ENCODE measurements at regions not wholly inside any gene's neighbourhood (a gene's known extent, or its start where the extent isn't known, plus 50 kb on each side); places are given as distances from the start of the nearest gene placed in this dataset.
A peak's percentile ranks its signal among the peaks of the same experiment; 100 is the strongest.
"Not testable (repeated sequence)": the region's sequence is repeated elsewhere in the genome, so short reads cannot be mapped to it uniquely, and the experiment has no call there.

DNA sequence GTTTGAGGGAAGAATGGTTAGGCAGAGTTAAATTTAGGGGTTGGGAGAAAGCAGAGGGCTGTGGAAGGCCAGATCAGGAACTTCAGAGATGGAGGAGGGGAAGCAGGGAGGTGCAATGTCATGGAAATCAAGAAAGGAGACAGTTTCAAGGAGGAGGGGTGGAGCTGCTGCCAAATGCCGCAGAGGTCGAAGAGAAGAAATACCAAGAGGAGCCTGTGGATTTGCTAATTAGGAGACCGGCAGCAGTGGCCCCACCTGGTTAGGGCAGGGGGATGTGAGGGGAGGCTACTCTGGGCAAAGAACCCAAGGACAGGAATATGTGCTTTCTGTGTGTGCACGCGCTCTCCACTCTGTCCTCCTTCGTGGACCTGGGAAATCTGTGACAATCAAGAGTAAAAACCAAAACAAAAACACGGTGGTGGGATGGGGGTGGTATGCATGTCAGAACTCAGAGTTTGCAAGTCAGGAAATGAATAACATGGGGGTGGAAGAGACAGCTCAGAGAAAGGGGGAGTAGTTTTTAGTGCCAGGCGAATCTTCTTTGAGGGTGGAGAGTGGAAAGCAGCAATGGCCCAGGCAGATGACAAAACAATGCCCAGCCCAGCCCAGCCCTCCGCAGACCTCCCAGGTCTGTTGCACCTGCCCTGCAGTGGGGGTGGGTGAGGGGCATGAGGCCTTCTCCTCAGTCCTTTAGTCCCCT, 102.9 kb upstream of the PAX2 start:
- no peak for DNase-seq (ENCODE audit: low read depth)

DNA sequence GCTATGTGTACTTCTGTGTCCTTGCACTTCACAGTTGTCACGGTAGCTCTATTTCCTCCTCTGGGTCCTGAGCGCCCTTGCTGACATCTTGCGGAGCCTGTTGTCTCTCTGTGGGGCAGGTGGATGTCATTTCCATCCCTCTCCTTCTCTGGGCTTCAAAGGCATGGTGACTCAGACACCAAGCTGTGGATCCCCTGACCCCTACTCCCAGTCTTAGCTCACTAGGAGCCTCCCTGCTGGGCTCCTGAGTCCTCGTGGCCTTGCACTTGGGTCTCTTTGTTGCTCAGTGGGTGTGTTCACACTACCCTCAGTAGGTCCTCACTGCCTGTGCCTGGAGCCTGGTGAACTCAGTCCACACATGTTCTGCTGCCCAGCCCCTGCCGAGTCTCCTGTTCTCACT, 100.3 kb upstream of the PAX2 start:
- DNase-seq (ENCODE audit: low read depth): no peak

DNA sequence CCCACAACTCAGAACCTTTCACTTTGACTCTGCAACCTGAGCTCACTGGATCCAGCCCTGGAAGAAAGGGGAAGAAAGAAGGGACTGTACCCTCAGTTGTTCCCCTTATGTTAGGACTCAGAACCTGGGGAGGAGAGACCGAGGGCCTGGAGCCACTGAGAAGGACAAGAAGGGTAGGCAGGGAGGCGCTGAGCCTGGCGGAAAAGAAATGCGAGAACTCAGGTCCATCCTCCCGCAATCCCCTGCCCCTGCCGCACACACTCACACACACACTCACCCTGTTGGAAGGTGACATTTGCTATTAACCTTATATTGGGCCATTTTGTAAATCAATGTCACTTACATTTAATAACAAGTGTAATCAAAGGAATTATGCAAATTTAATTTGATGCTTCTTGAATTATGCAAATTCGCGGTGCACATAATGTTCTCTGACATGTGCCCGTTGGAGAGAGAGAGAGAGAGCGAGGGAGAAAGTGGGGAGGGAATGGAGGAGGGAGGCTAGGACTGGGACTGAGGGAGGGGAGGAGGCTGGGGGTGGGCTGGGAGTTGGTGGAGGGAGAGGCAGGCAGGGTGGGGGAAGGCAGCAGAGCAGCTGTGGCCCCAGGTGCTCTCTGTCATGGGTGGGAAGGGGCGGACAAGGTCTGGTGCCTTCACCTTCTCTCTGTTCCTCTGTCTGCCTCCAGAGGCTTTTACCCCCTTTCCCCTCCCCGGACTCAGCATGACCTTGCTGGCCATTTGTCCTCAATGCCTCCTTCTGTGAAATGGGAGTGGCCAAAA, 99.6 kb upstream of the PAX2 start:
- no peak for DNase-seq (ENCODE audit: low read depth)

DNA sequence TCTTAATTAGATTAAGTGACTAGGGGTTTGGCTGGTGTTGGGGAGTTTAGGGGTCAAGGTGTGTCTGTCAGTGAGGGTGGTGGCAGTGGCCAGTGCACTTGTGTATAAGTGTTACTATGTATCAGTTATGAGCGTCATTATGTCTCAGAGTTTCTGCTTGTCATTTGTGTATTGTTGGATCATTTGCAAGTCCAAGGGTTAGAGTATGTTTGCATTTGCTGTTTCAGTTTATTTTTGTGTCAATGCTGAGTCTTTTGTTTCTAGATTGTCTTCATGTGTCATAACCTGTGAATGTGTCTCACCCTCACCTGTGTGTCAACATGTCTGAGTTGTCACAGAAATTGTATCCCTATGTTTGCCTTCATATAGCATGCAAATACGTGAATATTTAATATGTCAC, 97.5 kb upstream of the PAX2 start:
- DNase-seq (ENCODE audit: low read depth): no peak

DNA sequence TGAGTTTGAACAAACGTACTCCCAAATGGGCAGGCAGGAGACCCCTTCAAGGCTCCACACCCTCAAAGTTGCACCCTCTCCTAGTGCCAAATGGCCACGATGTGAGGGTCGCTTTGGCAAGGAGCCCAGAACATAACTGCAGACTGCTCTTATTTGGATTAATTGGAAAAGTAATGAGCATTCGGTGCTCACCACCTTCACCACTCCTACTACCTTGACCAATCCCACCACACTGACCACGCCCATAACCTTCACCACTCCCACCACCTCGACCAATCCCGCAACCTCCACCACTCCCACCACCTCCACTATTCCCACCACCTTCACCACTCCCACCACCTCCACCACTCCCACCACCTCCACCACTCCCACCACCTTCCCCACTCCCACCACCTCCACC, 94.7 kb upstream of the PAX2 start:
- DNase-seq (ENCODE audit: low read depth): no peak

DNA sequence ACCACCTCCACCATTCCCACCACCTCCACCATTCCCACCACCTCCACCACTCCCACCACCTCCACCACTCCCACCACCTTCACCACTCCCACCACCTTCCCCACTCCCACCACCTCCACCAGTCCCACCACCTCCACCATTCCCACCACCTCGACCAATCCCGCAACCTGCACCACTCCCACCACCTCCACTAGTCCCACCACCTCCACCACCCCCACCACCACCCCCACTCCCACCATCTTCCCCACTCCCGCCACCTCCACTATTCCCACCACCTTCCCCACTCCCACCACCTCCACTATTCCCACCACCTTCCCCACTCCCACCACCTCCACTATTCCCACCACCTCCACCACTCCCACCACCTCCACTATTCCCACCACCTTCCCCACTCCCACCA, 94.3 kb upstream of the PAX2 start:
- not testable (repeated sequence) for DNase-seq (ENCODE audit: low read depth)

DNA sequence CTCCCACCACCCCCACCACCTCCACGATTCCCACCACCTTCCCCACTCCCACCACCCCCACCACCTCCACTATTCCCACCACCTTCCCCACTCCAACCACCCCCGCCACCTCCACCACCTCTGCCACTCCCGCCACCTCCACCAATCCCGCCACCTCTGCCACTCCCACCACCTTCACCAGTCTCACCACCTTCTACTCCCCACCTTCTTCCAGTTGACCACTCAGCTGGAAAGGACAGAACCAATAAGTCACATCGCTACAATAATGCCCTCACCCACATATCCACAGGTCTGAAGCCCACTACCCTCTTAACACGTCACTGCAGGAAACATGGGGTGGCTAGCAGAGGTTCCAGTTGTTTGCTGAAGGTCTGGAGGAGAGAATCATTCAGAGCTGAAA, 93.5 kb upstream of the PAX2 start:
- DNase-seq (ENCODE audit: low read depth): no peak

DNA sequence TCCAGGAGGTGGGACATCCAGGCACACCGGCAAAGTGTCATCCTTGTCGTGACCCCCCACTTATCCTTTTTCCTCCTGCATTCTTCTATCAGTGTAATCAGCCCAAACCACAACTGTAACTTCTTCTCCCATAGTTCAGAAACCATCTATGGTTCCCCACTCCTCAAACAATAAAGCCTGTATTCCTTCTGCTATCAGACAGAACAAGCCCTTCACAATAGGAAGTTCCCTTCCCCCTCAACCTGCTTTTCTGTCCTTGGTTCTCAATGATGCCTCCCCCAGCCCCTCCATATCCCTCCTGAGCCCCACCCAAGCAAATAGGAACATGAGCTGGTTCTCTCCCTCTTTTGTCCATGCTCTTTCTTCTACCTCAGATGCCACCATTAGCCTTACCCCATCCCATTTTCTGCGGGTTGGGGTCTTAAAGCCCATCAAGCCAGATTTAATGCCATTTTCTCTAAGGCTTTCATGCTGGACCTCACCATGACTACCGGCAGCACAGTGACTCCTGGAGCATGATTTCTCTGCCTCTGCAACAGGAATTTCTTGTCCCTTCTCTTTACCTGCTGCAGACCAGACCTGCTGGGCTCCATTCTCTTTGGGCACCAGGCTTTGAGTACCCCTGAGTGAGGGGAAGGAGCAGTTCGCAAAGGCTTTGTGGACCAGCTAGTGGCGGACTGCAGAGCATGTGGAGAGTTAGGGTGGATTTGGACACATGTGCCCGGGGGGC, 92.8 kb upstream of the PAX2 start:
- DNase-seq (ENCODE audit: low read depth): no peak

DNA sequence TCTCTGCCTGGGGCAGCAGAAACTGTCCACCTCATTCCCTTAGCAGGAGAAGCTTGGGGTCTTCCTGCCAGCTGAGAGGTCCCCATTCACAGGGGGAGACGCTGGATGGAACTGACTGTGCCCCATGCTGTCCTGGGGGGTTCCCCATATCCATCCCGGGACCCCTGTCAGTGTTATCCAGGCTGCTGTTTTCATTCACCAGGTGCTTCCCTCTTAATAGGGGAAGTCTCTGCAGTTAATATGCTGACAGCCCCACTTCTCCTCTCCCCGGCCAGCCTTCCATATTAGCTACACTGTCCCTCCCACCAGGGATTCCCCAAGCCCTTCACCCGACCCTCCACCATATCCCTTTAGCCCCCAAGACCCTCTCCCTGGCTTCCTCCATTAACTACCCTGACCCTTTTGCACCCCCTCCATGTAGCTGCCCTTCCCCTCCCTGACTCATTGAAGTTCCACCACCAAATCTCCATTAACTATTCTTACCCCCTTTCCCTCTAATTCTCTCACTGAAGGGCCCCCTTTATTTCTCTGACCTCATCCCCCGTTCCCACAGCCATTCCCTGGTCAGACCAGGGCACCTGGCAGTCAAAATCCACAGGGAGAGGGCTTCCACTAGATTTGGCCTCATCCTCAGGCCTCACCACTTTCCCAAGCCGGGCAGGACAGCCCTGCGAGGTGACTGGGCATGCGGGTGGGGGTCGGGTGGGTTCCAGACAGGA, 92.0 kb upstream of the PAX2 start:
- DNase-seq (ENCODE audit: low read depth): no peak

DNA sequence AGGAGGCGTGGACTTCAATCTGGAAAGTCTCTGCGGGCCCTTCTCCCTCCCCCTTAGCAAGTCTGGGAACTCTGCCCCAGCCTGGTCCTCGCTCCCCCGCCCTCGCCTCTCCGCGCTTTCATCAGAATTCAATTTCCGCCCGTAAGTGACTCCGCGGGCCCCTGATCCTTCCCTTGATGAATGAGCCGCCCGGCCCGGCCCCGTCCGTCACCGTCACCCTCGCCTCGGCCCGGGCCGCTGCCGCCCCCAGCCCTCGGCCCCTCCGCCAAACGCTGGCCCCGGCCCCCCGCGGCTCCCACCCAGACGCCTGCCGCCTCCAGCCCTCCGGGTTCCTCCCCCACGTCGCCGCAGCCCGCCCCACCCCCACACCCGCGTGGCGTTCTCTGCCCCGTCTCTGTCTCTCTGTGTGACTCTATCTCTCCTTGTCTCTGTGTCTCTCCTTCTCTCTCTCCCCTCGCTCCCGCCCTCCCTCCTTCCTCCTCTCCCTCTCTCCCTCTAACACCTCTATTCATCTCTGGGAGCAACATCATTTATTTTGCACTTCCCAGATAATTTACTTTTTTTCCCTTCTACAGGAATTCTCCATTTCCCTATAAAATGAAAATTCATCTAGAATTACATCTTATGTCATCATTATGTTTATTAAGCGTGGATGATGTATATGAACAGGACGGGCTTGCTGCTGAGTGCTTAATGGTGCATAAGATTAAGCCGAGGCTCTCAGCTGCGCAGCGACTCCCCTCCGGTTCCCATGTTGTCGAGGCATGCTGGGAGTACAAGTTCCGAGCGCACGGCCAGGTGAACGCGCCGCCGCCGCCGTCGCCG, 91.2 kb upstream of the PAX2 start:
- peak; percentile 22 for DNase-seq (ENCODE audit: low read depth)

DNA sequence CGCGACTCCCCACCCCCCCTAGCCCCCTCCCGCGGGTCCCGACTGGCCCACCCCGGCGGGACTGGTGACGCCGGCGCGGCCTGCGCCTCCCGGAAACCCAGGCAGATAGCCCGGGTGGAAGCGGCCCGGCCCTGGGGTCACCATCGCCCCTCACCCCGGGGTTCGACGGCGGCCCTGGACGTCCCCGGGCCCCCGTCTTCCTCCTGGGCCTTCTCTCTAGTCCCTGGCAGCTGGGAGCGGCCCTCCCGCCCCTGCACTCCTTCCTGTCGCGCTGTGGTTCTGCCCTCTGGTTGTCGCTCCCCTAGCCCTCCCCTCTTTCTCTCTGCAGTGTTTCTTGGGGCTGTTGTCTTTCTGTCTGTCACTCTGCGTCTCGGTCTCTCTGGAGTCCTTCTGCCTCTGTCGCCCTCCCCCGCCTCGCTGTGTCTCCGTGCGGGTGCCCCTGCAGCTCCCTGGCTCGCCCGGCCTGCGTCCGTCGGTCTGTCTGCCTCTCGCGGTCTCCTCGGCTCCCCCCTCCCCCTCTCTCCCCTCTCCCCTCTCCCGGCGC, 90.5 kb upstream of the PAX2 start:
- no peak for DNase-seq (ENCODE audit: low read depth)

DNA sequence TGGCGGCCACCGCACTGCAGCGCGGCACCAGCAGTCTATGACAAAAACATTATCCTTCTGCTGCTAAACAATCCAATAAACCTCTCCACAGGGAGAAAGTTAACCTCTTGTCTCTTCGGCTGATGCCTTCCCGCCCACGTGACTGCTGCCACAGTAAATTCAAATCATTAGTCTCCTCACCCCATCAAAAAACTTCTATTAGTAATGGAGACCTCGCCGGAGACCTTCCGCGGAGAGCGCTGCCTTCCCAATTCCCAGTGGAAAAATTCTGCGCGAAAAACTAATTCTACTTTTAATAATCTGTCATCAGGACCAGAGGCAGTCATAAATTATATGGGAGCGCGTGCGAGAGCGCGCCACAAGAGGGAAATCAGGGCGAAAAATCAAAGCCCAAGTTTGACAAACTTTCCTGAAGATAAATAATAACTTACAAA, 90.0 kb upstream of the PAX2 start:
- DNase-seq (ENCODE audit: low read depth): no peak

DNA sequence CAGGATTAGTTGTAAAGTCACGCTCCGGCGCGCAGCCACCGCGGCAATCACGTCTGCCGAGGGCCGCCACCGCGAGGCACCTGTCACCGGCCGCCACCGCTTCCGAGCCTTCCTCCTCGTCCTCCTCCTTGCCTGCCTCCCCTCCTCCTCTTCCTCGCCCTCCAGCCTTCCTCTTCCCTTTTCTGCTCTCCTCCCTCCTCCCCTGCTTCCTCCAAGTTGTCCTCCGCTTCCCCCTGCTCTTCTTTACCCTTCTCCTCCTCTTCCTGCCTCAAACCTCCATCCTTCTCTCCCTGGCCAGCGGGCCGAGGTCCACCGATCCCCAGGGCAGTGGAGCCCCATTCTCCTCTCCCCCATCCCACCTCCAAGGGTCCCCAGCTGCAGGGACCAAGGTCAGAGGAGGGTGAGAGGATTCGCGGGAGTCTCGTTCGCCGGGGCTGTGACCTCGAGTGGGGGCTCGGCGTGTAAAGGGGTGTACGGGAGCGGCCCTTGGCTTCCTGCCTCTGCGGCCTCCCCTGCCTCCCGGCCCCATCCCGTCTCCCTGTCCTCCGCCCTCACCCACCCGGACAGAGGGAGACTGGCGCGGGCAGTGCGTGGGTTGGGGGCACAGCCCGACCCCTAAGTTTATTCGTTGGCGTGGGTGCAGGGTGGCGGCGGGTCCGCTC, 89.5 kb upstream of the PAX2 start:
- no peak for DNase-seq (ENCODE audit: low read depth)

DNA sequence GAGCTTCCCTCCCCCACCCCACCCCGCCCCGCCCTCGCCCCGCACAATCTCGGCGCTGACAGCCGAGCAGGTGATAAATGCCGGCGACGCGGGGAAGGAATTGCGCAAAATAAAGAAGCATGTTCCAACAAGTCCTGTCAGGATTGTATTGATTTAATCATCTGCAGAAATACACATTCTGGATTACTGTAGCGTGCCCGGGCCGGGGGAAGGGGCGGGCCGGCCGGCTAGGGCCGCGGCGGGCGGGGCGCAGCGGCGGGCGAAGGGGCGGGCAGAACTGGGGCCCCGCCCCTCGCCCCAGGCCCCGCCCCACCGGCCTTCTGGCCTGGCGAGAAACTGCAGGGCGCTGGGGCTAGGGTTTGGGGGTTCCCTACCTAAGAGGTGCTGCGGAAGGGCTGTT, 88.9 kb upstream of the PAX2 start:
- DNase-seq (ENCODE audit: low read depth): no peak

DNA sequence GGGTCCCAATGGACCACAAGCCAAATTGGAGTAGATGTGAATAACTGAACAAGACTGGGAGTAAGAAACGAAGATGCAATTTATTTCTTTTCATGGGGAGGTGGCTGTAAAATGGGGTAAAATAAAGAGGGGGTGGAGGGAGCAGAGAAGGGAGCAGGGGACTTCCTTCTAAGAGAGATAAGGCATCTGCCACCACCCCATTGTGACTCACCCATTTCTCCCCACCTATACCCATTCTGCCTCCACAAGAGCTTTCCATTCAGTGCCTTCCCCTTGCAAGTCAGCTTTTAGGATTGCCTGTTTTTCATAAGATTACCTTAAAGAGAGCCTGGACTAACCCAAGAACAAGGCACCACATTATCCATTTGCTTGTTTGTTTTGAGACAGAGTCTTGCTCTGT, 87.1 kb upstream of the PAX2 start:
- DNase-seq (ENCODE audit: low read depth): no peak

DNA sequence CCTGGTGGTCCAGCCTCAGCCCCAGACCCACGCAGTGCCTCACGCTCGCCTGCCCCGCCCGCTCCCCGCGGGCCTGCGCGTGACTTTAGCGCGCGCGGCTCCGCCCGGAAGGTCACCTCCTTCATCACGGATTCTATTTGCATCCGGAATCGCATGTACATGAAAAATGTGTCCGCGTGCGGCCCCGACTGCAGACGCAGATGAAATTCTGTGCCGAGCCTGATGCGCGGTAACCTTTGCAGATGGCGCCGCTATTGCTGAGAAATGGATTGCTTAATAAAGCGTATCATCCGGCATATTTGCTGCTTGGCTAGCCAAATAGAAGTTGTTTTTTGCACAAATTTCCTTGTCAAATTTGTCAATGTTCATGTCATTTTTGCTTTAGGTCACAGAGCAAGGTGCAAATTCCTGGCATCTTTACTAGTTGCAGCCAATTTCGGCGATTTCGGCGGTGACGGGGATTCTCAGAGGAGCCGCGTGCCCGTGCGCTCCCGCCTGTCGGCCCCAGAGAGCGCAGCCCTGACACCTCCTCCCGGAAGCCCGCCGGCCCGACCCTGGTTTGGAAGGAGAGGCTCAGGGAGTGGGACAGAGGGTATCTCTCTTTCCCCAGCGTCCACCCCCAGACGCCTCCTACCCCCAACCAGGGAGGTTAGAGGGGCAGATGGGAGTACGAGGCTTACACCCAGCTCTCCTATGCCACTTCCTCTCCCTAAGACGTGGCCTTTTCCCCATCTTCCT, 85.9 kb upstream of the PAX2 start:
- no peak for DNase-seq (ENCODE audit: low read depth)

DNA sequence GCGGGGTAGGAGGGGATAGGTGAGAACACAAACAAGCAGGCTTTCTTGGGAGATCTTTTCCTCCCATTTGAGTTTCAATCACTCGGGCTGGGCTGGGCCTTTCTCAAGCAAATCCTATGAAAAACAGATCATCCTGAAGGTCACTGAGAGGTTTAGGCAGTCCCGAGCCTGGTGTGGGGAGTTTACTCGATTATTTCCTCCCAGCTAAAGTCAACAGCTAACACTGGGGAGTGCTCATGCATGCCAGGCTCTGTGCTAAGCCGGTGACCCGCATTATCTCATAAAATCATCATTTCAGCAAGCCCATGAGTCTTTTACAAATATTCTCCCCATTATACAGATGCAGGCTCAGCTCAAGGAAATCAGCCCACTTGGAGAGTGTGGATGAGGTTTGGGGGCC, 85.0 kb upstream of the PAX2 start:
- no peak for DNase-seq (ENCODE audit: low read depth)

DNA sequence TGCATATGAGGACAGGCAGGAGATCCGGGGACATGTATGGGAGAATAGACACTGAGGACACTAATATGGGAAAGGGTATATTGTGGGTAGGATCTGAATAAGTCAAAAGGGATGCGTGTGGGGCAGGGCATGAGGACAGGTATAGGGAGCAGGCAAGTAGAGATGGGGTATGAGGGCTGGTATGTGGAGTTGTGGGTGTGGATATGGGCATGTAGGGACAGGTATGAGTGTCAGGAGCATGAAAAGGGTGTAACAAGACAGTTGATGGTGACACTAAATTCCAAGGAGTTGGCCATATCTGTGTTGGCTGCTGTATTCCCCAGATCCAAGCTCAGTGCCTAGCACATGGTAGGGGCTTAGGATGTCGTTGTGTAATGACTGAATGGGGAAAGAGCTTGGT, 84.4 kb upstream of the PAX2 start:
- no peak for DNase-seq (ENCODE audit: low read depth)

DNA sequence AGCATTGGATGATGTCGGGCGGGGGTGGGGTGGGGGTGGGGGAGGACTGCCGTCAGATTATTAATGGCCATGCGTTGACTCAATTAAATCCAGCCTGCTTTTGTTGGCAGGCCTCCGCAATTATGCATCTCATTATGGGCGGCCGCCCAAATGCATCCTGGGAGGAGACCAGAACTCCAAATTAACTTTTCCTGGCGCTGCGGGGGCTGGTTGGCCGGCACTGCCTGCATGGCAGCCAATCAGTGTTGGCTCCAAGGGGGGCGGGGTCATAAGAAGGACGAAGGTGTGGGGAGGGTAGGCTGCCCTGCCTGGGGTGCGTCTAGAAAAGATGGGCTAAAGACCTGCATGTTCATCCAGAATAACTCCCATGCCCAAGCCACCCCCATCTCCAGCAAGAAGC, 83.9 kb upstream of the PAX2 start:
- no peak for DNase-seq (ENCODE audit: low read depth)

DNA sequence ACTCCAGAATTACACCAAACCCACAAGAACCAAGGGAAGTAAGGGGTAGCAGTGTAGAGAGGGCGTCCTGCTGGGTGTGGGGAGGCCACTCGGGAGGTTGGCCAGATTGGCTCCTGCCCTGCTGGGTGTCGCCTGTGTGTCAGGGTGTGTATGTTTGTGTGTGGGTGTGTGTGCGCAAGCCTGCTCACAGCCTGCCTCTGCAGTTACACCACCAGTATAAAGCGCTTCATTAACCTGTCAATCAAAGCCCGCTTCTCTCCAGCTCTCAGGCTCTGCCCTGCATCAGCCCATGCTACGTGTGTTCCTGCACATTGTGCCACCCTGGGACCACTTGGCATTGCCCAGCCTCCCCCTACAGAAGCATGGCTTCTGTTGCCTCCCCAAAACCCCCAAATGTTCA, 83.3 kb upstream of the PAX2 start:
- no peak for DNase-seq (ENCODE audit: low read depth)

Data from stimulated activated CD8-positive, alpha-beta memory T cell treated with anti-CD3 and anti-CD28 coated beads, Interleukin-12 subunit alpha, Interleukin-12 subunit beta, amount 100 ng/mL, for 4 hours (primary cell).